ENCODE measurements at regions not wholly inside any gene's neighbourhood (a gene's known extent, or its start where the extent isn't known, plus 50 kb on each side); places are given as distances from the start of the nearest gene placed in this dataset.

DNA sequence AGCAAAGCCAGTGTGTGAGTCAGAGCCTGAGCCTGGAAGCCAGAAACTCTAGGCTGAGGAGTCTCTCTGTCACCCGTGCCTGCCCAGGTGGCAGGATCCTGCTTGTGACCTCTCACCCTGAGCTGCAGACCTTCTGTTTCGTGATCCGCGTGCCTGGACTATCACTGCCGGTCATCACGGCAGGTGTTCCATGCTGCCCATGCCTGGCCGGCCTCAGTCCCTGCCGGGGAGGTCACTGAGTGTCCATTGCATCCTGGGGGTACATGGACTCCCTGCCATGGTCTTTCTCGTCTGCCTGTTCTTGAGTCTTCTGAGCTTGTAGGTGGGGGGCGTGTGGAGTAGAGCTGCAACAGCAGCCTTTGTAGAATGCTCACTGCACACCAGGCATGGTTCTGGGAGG lies 1032.4 kb downstream of the TBC1D22A start:
- DNase-seq (ENCODE audit: low read depth, low spot score) (no peak), ATAC-seq (no peak)
- BruUV-seq (replicated peaks) = no TSS peak
- Histone ChIP-seq H3K9me3 (ENCODE audit: control insufficient read depth in 1 of 2, insufficient read depth in 1 of 2, low read depth in 1 of 2, low read length in 2 of 2) (no peaks in the 10 kb centered on the region), H3K9ac (ENCODE audit: low read length) (no peak overlapping the region), H4K20me1 (ENCODE audit: insufficient read depth) (no peaks in the 10 kb centered on the region), H3K27me3 (ENCODE audit: insufficient read depth, low read length) (no peaks in the 10 kb centered on the region), H3K4me3 (replicated peaks in 1 of 2; ENCODE audit: low read depth in 1 of 2, low read length in 2 of 2) (no peak overlapping the region), H3K4me1 (ENCODE audit: control insufficient read depth in 1 of 2, insufficient read depth in 2 of 2, low read length in 2 of 2) (no peaks in the 10 kb centered on the region), H3K9me2 (ENCODE audit: insufficient read depth) (no peaks in the 10 kb centered on the region), H3K79me2 (ENCODE audit: insufficient read depth, low read length) (no peaks in the 10 kb centered on the region), H2AFZ (ENCODE audit: low read depth, low read length, poor library complexity, severe bottlenecking) (no peak overlapping the region), H3K27ac (ENCODE audit: low read depth, low read length) (no peak overlapping the region), H3K4me2 (ENCODE audit: low read length) (no peak overlapping the region), H3K36me3 (ENCODE audit: control insufficient read depth in 1 of 2, insufficient read depth in 2 of 2, low read length in 2 of 2) (no peaks in the 10 kb centered on the region)
- ChIA-PET POLR2A (no interaction called here), CTCF (no interaction called here), RAD21 (ENCODE audit: low non-redundant PET in 1 of 2, low total read pairs in 2 of 2, uncharacterized antibody in 2 of 2, unreplicated experiment in 2 of 2) (no interaction called here)
- intact Hi-C loops (cut with micrococcal nuclease) = no loop called here
- no peak for TF ChIP-seq RAD21 (IDR thresholded peaks at IDR 0.05; ENCODE audit: low read depth)
- TF ChIP-seq ZNF274 (IDR thresholded peaks at IDR 0.05; ENCODE audit: low read depth, low read length) = no peak
- no peak for TF ChIP-seq YY1 (IDR thresholded peaks at IDR 0.05; ENCODE audit: extremely low read depth, insufficient replicate concordance, low read depth, low read length)
- TF ChIP-seq, protein P1, sequence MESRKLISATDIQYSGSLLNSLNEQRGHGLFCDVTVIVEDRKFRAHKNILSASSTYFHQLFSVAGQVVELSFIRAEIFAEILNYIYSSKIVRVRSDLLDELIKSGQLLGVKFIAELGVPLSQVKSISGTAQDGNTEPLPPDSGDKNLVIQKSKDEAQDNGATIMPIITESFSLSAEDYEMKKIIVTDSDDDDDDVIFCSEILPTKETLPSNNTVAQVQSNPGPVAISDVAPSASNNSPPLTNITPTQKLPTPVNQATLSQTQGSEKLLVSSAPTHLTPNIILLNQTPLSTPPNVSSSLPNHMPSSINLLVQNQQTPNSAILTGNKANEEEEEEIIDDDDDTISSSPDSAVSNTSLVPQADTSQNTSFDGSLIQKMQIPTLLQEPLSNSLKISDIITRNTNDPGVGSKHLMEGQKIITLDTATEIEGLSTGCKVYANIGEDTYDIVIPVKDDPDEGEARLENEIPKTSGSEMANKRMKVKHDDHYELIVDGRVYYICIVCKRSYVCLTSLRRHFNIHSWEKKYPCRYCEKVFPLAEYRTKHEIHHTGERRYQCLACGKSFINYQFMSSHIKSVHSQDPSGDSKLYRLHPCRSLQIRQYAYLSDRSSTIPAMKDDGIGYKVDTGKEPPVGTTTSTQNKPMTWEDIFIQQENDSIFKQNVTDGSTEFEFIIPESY (IDR thresholded peaks at IDR 0.05; ENCODE audit: extremely low read depth, insufficient replicate concordance, low read length) = no peak
- TF ChIP-seq SRF (IDR thresholded peaks at IDR 0.05; ENCODE audit: low read depth) = no peak
- TF ChIP-seq, protein P2, sequence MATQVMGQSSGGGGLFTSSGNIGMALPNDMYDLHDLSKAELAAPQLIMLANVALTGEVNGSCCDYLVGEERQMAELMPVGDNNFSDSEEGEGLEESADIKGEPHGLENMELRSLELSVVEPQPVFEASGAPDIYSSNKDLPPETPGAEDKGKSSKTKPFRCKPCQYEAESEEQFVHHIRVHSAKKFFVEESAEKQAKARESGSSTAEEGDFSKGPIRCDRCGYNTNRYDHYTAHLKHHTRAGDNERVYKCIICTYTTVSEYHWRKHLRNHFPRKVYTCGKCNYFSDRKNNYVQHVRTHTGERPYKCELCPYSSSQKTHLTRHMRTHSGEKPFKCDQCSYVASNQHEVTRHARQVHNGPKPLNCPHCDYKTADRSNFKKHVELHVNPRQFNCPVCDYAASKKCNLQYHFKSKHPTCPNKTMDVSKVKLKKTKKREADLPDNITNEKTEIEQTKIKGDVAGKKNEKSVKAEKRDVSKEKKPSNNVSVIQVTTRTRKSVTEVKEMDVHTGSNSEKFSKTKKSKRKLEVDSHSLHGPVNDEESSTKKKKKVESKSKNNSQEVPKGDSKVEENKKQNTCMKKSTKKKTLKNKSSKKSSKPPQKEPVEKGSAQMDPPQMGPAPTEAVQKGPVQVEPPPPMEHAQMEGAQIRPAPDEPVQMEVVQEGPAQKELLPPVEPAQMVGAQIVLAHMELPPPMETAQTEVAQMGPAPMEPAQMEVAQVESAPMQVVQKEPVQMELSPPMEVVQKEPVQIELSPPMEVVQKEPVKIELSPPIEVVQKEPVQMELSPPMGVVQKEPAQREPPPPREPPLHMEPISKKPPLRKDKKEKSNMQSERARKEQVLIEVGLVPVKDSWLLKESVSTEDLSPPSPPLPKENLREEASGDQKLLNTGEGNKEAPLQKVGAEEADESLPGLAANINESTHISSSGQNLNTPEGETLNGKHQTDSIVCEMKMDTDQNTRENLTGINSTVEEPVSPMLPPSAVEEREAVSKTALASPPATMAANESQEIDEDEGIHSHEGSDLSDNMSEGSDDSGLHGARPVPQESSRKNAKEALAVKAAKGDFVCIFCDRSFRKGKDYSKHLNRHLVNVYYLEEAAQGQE (IDR thresholded peaks at IDR 0.05; ENCODE audit: low read depth) = no peak
- no peak for TF ChIP-seq MAX (IDR thresholded peaks at IDR 0.05)
- no peak for TF ChIP-seq EZH2phosphoT487 (IDR thresholded peaks at IDR 0.05; ENCODE audit: borderline replicate concordance)
- no peak for TF ChIP-seq ELF1 (IDR thresholded peaks at IDR 0.05; ENCODE audit: borderline replicate concordance, low read depth)
- no peak for TF ChIP-seq EZH2 (IDR thresholded peaks at IDR 0.05)
- no peak for TF ChIP-seq ATF3 (IDR thresholded peaks at IDR 0.05)
- TF ChIP-seq CBX3 (IDR thresholded peaks at IDR 0.05; ENCODE audit: low read depth) = no peak
- TF ChIP-seq CEBPB (IDR thresholded peaks at IDR 0.05; ENCODE audit: low read depth) = no peak
- no peak for TF ChIP-seq ZFX (IDR thresholded peaks at IDR 0.05)
